Panc1 (cell line): ENCODE measurements at regions not wholly inside any gene's neighbourhood (a gene's known extent, or its start where the extent isn't known, plus 50 kb on each side); places are given as distances from the start of the nearest gene placed in this dataset.

Experiments
- ATAC-seq: fragments of 200-7000 bp; cut with Tn5 transposase; 2 replicates; pipeline ENCODE4 v1.9.1; 2020; ENCODE audit warnings: mild to moderate bottlenecking, moderate library complexity
- BruUV-seq: library from RNA; stranded (reverse); fragments of 400-500 nt; replicated peaks from 2 replicates; lab custom pipeline; 2021; lab: Mats Ljungman, UMichigan
- CTCF ChIA-PET: fragments of 300-600 bp; sonication (Branson Sonifier 250); formaldehyde crosslinking; loops from one replicate; lab custom pipeline; 2022; ENCODE audit warnings: antibody characterized with exemption; lab: Charles Lee
- POLR2A ChIA-PET: fragments of 300-600 bp; sonication (Branson Sonifier 250); formaldehyde crosslinking; loops from one replicate; lab custom pipeline; 2022; ENCODE audit warnings: antibody characterized with exemption; lab: Charles Lee
- DNase-seq: peaks from one replicate; pipeline ENCODE4 v3.0.0-alpha.2; 2010; ENCODE audit warnings: low read depth, low spot score
- H3K27ac ChIP-seq: 2 replicates; pipeline ENCODE4 v1.5.1; 2011; ENCODE audit warnings: mild to moderate bottlenecking, low read length, inconsistent platforms
- H3K27me3 ChIP-seq: fragments of 200-500 bp; sonication (Bioruptor generic); 2 replicates; pipeline ENCODE4 v1.6.0; 2014; ENCODE audit warnings: low read length, inconsistent platforms; ENCODE audit not compliant: control insufficient read depth, insufficient read depth
- H3K36me3 ChIP-seq: fragments of 200-500 bp; sonication (Bioruptor generic); 2 replicates; pipeline ENCODE4 v1.5.1; 2014; ENCODE audit warnings: inconsistent platforms, mild to moderate bottlenecking, low read length, moderate library complexity; ENCODE audit not compliant: control insufficient read depth, insufficient read depth
- H3K4me1 ChIP-seq: 2 replicates; pipeline ENCODE4 v1.5.1; 2011; ENCODE audit warnings: inconsistent platforms, mild to moderate bottlenecking, low read length, moderate library complexity; ENCODE audit not compliant: control insufficient read depth, insufficient read depth
- H3K4me3 ChIP-seq, 2 experiments: 2 replicates each; pipeline ENCODE4 v1.5.1; 2011 to 2012; ENCODE audit warnings: low read depth in 2 of 2, low read length in 2 of 2, mild to moderate bottlenecking in 2 of 2, inconsistent platforms in 1 of 2, moderate library complexity in 1 of 2
- H3K9me3 ChIP-seq: fragments of 200-500 bp; sonication (Bioruptor generic); 2 replicates; pipeline ENCODE4 v1.5.1; 2014; ENCODE audit warnings: low read depth, mild to moderate bottlenecking, inconsistent platforms, low read length, moderate library complexity; ENCODE audit not compliant: control insufficient read depth, insufficient read depth
- POLR2AphosphoS5 ChIP-seq: IDR thresholded peaks from 2 replicates; pipeline ENCODE4 v1.6.1; 2012; ENCODE audit warnings: mild to moderate bottlenecking, low read depth, low read length, moderate library complexity
- SIN3A ChIP-seq: IDR thresholded peaks from 2 replicates; pipeline ENCODE4 v1.6.1; 2012; ENCODE audit warnings: low read depth, mild to moderate bottlenecking, low read length, moderate library complexity, borderline replicate concordance; ENCODE audit not compliant: insufficient read depth
- TCF7L2 ChIP-seq: IDR thresholded peaks from 2 replicates; pipeline ENCODE4 v1.6.1; 2011; ENCODE audit warnings: mild to moderate bottlenecking, low read depth, low read length, inconsistent platforms
- in situ Hi-C: cut with HindIII; loops from 2 replicates; pipeline ENCODE4 v1.10.0; 2016; ENCODE audit warnings: low sequenced_read_pairs, low pct_unique_long_range_greater_than_20kb
- intact Hi-C: fragments of 100-400 bp; cut with micrococcal nuclease; formaldehyde crosslinking; loops from one replicate; pipeline ENCODE4 v1.10.0; 2022; ENCODE audit not compliant: unreplicated experiment
- TF ChIP-seq, protein P1 (sequence below), 2 experiments: IDR thresholded peaks; 2 replicates each; pipeline ENCODE4 v1.6.1; 2011 to 2012; ENCODE audit warnings: low read depth in 2 of 2, control low read depth in 1 of 2, low read length in 1 of 2, mild to moderate bottlenecking in 1 of 2, moderate library complexity in 1 of 2; ENCODE audit not compliant: insufficient read depth in 1 of 2
- TF ChIP-seq, protein P2 (sequence below): fragments of 450-650 bp; IDR thresholded peaks from 2 replicates; pipeline ENCODE4 v1.5.1; 2017; ENCODE audit warnings: mild to moderate bottlenecking

DNA sequence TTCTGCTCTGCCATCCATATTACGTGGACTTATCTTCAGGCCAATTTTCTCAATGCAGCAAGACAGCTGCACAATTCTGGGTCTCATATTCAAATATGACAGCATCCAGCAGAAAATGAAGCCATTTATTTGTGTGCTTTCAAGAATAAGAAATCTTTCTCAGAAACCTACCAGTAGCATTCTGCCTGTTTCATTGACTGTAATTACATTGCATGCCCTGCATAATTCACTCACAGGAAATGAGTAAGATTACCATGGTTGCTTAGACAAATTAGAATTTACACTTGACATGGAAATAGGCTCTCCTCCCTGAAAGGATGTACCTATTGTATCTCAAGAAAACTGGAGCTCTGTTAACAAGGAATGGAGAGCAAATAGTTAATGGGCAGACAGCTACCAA is 346.6 kb upstream of the DCBLD2 start:
- in situ Hi-C loops: no loop called here

DNA sequence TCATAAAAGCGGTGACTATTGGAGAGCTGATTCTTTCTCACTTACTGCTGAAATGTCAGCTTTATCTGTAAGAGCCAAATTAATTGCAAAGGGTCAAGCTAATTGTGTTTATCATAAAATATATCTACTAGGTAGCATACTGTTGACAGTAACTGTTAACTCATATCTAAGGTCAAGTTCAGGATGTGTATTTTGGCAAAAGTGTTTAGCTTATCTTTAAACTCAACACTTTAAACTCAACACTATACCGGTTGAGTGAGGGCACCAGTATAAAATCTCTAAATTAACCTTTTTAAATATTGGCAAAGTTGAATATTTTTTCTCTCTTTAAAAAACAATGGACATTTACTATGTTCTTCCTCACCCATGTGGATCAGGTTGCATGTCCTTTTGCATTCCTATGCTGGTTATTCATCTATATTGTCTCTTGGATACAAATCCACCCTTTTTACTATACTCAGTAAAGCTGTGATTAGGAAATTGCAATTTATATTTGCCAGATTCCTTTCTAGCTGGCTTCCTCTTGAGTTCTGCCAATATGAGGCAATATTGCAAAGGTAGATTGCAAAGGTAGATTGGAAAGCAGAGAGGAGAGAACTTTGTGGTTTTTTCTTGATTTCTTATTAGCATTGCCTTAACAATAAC is 344.6 kb upstream of the DCBLD2 start:
- TF ChIP-seq TCF7L2 (no peak), POLR2AphosphoS5 (no peak), SIN3A (no peak)
- TF ChIP-seq, protein P1, sequence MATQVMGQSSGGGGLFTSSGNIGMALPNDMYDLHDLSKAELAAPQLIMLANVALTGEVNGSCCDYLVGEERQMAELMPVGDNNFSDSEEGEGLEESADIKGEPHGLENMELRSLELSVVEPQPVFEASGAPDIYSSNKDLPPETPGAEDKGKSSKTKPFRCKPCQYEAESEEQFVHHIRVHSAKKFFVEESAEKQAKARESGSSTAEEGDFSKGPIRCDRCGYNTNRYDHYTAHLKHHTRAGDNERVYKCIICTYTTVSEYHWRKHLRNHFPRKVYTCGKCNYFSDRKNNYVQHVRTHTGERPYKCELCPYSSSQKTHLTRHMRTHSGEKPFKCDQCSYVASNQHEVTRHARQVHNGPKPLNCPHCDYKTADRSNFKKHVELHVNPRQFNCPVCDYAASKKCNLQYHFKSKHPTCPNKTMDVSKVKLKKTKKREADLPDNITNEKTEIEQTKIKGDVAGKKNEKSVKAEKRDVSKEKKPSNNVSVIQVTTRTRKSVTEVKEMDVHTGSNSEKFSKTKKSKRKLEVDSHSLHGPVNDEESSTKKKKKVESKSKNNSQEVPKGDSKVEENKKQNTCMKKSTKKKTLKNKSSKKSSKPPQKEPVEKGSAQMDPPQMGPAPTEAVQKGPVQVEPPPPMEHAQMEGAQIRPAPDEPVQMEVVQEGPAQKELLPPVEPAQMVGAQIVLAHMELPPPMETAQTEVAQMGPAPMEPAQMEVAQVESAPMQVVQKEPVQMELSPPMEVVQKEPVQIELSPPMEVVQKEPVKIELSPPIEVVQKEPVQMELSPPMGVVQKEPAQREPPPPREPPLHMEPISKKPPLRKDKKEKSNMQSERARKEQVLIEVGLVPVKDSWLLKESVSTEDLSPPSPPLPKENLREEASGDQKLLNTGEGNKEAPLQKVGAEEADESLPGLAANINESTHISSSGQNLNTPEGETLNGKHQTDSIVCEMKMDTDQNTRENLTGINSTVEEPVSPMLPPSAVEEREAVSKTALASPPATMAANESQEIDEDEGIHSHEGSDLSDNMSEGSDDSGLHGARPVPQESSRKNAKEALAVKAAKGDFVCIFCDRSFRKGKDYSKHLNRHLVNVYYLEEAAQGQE (IDR thresholded peaks at IDR 0.05; ENCODE audit: insufficient read depth in 1 of 2, low read depth in 2 of 2, low read length in 1 of 2): no peak
- TF ChIP-seq, protein P2, sequence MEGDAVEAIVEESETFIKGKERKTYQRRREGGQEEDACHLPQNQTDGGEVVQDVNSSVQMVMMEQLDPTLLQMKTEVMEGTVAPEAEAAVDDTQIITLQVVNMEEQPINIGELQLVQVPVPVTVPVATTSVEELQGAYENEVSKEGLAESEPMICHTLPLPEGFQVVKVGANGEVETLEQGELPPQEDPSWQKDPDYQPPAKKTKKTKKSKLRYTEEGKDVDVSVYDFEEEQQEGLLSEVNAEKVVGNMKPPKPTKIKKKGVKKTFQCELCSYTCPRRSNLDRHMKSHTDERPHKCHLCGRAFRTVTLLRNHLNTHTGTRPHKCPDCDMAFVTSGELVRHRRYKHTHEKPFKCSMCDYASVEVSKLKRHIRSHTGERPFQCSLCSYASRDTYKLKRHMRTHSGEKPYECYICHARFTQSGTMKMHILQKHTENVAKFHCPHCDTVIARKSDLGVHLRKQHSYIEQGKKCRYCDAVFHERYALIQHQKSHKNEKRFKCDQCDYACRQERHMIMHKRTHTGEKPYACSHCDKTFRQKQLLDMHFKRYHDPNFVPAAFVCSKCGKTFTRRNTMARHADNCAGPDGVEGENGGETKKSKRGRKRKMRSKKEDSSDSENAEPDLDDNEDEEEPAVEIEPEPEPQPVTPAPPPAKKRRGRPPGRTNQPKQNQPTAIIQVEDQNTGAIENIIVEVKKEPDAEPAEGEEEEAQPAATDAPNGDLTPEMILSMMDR: no peak
- CTCF ChIA-PET: no interaction called here
- in situ Hi-C loops (no loop called here), intact Hi-C loops (no loop called here)
- Histone ChIP-seq H3K27ac (no peak overlapping the region), H3K27me3 (no peaks in the 10 kb centered on the region), H3K36me3 (no peaks in the 10 kb centered on the region), H3K4me1 (no peaks in the 10 kb centered on the region), H3K9me3 (no peaks in the 10 kb centered on the region; the same call in 1 of the 2 replicates), H3K4me3 (no peak overlapping the region)
- DNase-seq (no peak), ATAC-seq (no peak)
- POLR2A ChIA-PET: no interaction called here
- BruUV-seq: no TSS peak

More for the DNA sequence above, 346.6 kb upstream of the DCBLD2 start:
- Histone ChIP-seq H3K9me3 (no peaks in the 10 kb centered on the region; the same call in 1 of the 2 replicates), H3K27ac (no peak overlapping the region), H3K4me3 (no peak overlapping the region), H3K4me1 (no peaks in the 10 kb centered on the region), H3K36me3 (no peaks in the 10 kb centered on the region), H3K27me3 (no peaks in the 10 kb centered on the region)
- intact Hi-C loops: no loop called here
- ChIA-PET POLR2A (no interaction called here), CTCF (no interaction called here)
- ATAC-seq (no peak), DNase-seq (no peak)
- TF ChIP-seq POLR2AphosphoS5 (no peak), TCF7L2 (no peak), SIN3A (no peak)
- TF ChIP-seq, protein P1 (IDR thresholded peaks at IDR 0.05; ENCODE audit: insufficient read depth in 1 of 2, low read depth in 2 of 2, low read length in 1 of 2): no peak
- TF ChIP-seq, protein P2: no peak
- no TSS peak for BruUV-seq
